Stimulated activated naive CD8-positive, alpha-beta T cell treated with anti-CD3 and anti-CD28 coated beads, Interleukin-15, Interleukin-2, amounts not matched to agents 100 U/mL and 50 U/mL, for 24 hours (primary cell): ENCODE measurements at regions not wholly inside any gene's neighbourhood (a gene's known extent, or its start where the extent isn't known, plus 50 kb on each side); places are given as distances from the start of the nearest gene placed in this dataset.

Experiments
- ATAC-seq: fragments of 150-1000 bp; cut with Tn5 transposase; one replicate; pipeline ENCODE4 v1.10.0; 2021
- DNase-seq: peaks from one replicate; pipeline ENCODE4 v3.0.0; 2021

DNA sequence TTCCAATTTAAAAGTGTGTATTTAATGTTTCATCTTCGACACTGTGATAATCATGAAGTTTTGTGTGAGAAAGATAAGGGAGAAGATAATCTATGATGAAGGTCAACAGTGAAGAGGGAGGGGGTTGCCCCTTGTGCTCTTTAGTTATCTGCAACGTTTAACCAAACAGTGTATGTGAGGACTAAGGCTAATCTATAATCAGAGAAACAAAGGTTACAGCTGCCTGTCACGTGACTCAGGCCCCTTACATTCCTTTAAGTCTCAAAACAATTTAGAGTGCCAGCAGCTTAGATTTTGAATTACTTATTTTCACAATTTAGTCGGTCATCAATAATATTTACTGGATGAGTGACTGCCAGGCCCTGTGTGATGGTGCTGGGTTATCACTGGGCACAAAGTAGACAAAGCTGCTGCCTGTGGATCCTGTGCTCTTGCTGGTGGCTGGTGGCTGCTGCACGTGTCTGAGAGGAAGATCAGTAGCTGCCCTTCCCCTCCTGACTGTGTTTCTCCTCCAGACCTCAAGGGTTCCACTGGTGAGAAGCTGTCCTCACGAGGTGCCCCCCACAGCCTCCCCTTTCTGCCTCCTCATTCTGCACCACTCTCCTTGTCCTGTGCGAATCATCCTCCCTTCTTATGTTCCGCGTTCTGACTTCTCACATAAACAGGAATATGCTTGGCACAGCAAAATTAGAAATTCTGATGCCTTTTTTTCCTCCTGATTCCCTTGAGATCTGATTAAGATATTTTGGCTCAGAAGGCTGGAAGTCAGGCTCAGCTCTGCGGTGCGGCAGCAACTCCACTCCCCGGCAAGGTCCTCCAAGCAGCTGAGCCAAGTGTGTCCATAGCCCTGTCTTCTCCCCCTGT is 331.1 kb upstream of the B3GAT1 start:
- ATAC-seq (peak; percentile 33), DNase-seq (no peak)

DNA sequence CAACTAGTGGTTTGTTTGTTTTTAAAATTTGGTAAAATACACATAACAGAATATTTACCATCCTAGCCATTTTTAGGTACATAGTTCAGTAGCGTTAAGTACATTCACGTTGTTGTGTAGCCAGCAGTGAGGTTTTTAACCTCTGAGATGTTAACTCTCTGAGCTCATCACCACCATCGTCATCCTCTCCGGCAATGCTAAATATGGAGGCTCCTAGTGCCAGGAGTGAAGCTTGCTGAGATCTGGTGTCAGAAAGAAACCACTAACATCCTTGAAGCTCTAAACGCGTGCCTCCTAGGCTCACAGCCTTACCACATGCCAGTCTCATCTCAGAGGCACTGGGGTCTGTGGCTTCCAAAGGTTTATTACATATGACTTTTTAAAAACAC is 330.2 kb upstream of the B3GAT1 start:
- ATAC-seq: peak; percentile 24
- DNase-seq: no peak

DNA sequence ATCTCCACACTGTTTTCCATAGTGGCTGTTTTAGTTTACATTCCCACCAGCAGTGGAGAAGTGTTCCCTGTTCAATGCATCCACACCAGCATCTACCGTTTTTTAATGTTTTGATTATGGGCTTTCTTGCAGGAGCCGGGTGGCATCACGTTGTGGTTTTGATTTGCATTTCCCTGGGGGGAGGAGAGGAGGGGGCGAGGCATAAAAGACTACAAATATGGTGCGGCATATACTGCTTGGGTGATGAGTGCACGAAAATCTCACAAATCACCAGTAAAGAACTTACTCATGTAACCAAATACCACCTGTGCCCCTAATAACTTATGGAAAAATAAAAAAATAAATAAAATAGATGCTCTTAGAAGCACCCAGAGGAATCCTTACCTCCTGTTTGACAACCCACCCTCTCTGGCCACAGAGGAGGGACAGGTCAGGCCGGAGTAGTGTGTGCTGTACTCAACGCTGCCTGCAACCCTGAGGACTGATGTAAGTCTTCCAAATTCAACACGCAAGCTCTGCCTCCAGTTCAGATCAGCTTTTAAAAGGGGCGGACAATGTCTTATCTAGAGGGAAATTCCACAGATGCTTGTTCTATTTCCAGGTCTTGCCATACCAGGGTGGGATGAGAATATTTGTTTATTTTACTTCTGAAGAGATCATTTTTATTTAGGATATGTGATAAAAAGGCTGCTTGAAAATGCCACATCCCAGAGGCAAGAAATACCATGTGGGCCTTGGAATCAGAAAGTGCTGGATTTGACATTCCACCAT is 329.6 kb upstream of the B3GAT1 start:
- no peak for DNase-seq
- ATAC-seq: no peak

DNA sequence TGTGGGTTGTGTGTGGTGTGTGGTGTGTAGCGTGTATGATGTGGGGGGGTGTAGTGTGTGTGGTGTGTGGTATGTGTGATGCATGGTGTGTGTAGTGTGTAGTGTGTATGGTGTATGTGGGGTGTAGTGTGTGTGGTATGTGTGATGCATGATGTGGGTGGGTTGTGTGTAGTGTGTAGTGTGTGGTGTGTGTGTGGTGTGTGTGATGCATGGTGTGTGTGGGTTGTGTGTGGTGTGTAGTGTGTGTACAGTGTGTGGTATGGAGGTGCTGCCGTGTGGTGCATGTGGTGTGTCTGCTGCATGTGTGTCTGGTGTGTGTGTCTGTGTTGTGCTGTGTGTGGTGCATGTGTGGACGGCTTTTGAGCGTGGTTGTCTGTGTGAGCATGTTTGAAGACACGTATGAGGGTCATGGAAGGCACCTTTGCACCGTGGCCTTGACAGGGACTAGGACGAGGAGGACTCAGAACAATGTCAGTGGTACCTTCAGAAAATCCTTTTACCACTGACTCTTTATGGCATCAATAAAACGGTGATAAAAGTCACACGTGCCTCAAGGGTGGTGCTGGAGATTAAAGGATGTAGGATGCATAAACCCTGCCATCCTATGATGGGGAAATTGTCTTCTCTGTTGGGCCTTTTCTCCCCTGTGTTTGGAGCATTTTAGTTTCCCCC is 328.7 kb upstream of the B3GAT1 start:
- DNase-seq (no peak), ATAC-seq (no peak)

DNA sequence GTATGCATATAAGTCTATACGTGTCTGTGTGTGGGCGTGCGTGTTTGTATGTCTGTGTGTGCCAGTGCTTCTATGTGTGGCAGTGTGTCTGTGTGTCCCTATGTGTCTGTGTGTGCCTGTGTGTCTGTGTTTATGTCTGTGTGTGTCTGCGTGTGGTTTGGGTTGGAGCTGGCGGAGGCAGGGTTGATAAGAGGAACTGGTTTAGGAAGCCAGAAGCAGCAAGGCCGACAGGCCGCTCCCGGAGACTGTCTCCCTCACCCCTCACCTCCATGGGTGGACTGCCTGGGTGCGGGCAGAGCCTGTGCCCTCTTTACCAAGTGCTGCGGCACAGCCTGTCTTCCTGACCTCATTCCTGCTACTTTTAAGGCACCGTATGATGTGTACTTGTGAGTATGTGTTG is 327.1 kb upstream of the B3GAT1 start:
- ATAC-seq: no peak

DNA sequence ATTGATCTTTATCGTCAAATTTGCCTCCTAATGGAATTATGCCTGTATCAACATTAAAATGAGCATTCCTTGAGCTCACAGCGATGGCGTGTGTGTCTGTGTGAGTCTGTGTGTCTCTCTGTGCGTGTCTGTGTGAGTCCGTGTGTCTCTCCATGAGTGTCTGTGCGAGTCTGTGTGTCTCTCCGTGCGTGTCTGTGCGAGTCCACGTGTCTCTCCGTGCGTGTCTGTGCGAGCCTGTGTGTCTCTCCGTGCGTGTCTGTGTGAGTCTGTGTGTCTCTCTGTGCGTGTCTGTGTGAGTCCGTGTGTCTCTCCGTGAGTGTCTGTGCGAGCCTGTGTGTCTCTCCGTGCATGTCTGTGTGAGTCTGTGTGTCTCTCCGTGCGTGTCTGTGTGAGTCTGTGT is 326.5 kb upstream of the B3GAT1 start:
- no peak for ATAC-seq
- no peak for DNase-seq

More for the DNA sequence above, 327.1 kb upstream of the B3GAT1 start:
- DNase-seq: no peak

DNA sequence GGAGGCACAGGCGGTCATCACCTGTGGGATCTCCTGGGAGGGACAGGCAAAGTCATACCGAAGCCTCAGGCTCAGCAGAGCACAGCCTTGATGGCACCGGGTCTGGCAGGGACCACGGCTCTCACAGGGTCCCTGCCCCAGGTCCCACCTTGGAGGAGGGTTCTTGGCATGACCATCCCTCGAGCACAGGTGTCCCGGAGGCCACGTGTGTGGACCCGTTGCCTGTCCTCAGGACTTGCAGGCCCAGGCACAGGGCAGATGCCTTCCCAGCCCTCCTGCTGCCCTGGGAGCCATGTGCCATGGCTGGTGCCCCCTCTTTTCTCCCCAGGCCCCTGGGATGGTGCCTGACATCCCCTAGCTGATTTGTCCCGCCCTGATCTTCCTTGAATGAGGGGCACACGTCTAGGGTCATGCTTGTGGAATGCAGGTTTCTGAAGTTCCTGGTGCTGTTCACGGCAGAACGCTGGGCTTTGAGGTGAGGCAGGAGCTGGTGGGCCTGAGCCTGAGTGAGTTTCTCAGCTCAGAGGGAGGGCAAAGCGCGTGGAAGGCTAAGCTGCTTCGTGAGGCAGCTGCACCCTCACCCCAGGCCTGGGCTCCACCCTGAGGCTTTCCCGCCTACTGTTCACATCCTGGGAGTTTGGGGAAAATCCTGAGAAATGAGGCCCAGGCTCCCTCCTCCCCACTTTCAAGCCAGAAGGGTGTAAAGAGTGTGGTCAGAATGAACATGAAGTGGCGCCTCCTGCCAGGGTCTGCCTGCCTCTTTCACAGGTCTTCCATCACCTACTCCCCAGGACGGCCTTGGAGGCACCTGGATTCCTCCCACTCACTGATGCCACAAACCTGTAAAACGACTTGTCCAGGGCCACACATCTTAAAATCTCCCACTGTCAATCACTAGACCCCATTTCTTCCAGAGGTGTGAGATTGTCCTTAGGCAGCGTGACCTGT is 325.8 kb upstream of the B3GAT1 start:
- no peak for DNase-seq
- ATAC-seq: no peak

DNA sequence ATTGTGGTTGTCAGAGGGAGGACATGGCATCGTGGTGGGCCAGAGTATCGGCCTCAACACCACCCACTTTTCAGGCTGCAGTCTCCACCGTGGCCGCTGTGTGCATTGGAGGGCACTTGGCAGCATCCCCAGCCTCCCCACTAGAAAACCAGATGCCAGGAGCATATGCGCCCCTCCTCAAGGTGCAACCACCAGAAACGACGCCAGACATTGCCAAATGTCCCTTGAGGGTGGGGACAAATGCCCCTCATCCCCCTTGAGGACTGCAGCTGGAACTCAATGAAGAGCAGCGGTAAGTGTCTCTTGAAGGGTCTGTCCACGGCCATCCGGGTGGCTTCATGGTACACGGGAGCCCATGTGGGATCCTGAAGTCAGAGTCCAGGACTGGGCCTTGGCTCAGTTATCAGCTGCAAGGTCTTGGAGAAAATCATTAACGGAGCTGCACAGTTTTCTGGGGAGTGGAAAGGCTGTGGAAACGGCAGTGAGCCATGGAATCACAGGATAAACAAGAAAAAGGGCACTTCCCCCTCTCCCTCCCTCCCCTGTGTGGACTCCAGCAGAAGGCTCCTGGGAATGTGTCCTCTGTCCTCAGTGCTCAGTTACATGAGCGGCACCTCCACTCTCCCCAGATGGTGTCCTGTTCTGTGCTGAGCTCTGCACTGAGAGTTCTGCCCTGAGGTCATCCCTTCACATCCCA is 324.4 kb upstream of the B3GAT1 start:
- no peak for DNase-seq
- ATAC-seq: no peak

DNA sequence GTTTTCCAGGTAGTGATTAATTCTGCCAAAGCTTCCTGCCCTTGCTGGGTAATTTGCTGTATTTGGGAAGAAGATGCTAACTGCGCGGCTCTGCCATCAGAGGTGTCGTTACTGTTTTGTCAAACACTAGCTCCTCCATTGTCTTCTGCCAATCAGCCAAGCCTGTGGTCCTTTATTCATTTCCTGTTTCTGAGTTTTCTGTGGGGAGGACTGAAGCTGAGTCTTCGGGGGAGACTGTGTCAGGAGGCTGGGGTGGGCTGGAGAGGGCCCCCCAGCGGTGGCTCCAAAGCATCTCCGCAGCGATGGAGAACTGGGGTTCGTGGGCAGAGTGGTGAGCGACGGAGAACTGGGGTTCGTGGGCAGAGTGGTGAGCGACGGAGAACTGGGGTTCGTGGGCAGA is 322.9 kb upstream of the B3GAT1 start:
- DNase-seq (no peak), ATAC-seq (no peak)

DNA sequence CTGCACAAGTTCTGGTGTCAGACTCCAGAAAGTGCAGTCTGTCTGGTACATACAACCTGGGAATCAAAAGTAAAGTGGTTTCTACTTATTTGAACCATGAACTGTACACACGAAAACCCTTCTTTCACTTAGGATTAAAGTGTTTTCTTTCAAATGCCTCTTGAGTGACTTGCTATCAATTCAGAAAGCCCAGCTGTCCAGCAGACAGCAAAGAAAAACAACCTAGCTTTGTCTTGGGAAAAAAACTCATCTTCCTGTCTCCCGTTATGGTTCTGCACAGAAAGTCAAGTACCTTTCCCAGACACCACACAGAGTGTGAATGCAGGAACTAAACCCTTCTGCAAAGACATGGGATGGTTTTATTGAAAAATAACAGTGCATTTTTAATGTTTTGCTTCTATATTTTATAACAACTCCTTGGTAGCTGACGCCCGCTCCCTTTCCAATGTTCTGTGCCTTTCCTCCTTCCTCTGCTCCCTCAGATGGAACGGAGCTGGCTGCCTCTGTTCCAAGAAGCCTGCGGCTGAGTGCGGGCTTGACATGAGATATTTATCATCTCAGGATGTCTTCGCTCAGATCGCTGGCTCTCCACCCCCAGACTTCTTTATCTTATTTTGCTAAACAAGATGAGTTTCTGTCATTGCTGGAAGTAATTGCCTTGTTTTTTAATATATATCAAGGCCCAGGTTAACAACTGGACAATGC is 322.3 kb upstream of the B3GAT1 start:
- no peak for DNase-seq
- no peak for ATAC-seq

DNA sequence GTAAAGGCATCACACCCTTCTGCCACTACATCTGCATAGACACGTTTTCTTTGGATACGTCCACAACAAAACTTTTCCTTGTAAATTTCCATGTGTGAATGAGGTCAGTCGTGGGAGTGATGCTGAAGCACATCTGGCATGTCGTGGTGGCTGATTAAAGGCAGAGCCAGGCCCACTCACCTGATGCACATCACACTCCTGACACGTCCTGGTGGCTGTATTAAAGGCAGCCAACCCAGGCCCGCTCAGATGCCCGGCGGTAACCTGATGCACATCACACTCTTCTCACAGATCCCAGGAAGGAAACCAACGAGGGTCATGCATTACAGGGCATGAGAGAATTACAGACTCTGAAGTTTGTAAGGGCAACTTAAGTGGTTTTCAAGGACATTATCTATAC is 321.6 kb upstream of the B3GAT1 start:
- no peak for DNase-seq
- no peak for ATAC-seq

DNA sequence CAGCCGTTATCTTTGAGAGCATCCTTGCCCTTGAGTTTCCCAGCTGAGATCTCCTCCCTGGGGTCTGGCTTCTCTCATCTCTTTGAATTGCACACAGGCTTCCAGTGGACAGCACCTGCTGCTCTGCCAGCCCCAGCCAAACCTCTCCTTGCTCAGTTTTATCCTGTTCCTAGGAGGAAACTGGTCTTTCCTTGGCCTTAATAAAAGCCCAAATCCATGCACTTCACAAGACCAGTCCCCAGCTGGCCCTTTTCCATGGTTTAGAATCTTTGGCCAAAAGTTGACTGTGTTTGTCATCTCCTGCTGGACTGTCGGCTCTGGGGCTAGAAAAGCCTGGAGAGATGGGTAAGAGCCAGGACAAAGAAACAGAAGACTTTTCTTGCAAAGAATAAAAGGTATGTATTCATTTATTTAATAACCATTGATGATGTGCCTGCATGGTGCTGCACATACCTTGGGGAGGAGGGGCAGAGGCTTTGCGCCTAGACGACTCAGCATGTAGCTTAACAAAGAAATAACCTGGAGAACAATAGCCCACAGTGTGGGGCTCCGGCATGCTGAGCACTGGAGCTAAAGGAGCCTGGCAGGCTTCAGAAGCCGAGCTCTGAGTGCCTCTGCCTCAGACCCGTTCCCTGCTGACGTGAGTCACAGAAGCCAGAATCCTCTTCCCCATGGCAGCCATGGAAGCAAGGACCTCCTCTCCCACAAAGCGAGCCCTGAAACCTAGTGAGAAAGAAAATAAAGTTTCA is 319.3 kb upstream of the B3GAT1 start:
- DNase-seq: no peak
- no peak for ATAC-seq

DNA sequence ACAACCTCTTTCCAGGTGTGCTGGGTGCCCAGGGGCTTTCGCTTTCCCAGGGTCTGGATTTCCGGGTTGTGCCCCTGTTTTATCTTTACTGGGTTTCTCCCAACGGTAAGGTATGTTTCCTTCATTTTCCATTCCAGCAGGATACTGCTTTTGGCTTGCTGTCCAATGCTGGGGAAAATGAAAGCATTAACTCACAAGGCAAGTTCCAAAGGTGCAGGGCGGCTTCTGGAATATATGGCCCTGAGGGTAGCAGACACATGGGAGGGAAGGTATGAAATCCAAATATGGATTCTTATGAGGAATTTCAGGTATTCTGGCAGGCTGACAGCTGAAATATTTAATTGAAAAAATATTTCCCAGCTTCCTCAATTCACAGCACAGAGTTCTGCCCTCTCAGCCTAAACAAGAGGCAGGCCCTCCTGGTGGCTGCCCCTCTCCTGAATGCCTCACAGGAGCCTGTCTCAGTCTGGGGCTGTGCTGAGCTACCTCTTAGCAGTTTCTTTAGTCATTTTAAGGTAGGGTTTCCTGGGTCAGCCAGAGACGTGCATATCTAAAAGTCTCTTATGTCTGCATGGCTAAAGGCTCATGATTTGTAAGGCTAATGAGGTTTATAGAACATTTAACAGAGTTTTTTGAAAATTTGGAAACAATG is 318.6 kb upstream of the B3GAT1 start:
- no peak for DNase-seq

DNA sequence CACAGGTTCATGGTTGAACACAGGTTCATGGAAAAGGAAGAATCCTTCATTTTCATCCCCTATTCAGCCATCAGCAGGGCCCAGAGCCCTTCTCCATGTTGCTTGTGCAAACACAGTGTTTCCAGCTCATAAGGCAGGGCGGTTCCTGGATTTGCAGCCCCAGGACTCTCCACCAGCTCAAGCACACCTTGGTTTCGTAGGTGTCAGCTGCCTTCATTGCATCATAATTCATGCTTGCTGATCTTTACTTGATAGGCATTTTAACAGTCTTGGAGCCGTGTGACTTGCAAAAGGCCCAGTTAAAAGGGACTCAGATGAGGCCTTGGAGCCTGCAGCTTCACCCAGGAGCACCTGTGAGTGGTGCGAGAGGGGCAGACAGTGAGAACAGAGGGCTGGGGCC is 318.1 kb upstream of the B3GAT1 start:
- ATAC-seq (no peak), DNase-seq (no peak)

More for the DNA sequence above, 318.6 kb upstream of the B3GAT1 start:
- ATAC-seq: no peak

DNA sequence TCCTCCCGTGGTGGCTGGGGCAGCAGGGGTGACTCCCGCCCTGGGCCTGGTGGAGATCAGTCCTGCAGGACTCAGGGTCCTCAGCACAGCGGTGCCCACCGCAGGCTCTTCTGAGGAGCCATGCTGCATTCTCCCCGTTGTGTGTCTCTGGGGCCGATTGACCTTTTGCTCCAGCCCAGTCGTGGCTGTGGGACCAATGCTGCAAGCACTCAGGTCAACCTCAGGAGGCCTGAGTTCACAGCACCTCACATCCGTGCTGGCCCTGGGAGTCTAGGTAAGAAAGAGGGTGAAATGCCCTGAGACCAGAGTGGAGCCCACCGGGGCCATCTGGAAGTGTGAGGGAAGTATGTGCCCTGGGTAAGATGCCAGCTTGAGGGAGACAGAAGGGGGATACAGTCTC is 316.1 kb upstream of the B3GAT1 start:
- no peak for ATAC-seq
- no peak for DNase-seq

DNA sequence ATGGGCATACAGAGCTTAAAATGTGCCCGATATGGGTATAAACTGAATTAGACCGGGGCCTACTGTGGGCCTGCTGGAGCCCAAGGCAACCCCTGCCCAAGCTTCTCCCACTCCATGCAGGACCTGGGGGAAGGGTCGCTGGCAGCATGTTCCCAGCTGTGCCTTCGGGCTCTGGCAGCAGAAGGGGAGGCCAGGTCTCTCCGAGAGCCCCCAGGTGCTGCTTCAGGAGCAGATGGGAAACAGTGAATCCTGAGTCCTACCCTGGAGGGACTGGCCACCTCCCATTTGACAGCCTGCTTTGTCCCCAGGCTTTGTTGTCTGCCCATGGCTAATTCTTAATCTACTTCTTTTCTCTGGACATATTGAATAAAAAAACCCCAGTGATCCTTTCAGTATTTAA is 315.6 kb upstream of the B3GAT1 start:
- ATAC-seq (no peak), DNase-seq (no peak)

DNA sequence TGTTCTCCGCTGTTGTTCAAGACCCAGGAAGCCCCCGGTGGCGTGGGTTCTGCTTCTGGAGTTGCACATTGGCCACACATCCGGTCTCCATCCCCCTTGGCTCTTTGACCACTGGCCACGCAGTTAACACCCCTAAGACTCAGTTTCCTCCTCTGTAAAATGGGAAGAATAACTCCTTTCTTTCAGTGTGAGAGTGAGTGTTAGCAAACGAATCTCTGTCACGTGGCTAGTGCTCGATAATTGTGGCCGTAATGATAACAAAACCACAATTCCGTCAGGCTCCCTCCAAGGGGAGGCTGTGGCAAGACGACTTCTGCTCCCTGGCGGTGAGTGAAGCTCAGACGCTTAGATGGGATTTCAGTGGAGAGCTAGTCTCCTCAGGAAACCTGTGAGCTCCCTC is 315.2 kb upstream of the B3GAT1 start:
- ATAC-seq (no peak), DNase-seq (no peak)

DNA sequence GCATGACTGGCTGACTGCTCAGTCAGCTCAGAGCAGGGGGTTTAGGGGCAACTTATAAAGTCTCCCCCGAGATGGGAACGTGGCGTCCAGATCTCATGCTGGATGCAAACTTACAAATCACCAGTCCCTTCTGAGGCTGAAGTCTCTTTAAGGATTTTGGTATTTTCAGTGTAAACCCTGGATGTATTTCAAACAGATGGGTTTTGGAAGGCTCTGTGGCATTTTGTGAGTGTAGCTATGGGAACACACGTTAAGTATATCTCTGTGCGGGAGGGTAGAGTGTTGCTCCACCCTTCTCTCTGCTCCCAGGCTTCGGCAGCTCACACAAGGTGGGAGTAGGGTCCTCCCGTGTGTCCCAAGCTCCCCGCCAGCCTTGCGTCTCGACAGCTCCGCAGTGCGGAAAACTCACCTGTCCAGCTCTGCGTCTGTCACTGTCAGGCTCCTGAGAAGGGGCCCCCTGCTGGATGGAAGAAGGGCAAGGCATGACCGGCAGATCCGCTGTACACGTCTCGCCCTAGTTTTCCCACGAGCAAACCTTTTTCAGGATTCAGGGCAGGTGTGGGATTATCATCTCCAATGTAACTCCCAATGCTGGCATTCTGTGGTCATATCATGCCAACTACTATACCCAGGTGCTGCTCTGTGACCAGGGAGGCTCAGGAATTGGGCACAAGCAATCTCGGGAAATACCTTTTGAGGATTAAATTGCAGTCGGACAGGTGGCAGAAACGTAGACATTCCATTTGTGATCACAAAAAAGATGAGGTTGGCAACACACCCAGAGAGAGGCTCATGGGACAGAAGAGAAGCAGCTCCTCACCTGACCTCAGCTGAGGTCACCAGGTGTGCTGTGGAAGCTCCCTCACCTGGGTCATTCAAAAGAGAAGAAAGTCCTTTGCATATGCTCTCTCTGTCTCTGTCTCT is 313.9 kb upstream of the B3GAT1 start:
- DNase-seq (no peak), ATAC-seq (no peak)
